HG02571 (cell line): ENCODE measurements at regions not wholly inside any gene's neighbourhood (a gene's known extent, or its start where the extent isn't known, plus 50 kb on each side); places are given as distances from the start of the nearest gene placed in this dataset.

ENCODE experiments used
- ATAC-seq: cut with Tn5 transposase; IDR thresholded peaks from one replicate; pipeline ENCODE4 v1.9.1; 2021; ENCODE audit warnings: mild to moderate bottlenecking, moderate library complexity; ENCODE audit not compliant: unreplicated experiment

DNA sequence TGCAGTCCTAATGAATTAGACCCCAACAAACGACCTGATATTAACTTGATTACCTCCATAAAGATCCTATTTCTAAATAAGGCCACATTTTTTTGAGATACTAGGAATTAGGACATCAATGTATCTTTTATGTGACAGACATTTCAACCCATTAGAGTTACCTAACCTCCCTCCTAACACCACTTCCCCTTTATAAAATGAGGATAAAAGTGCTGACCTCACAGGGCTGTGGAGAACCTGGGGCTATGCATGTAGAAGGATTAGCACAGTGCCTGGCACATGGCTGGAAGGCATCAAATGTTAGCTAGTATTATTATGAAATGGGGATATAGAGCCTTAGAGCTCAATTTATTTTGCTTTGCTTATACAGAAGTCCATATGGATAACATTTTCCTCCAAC is 53.5 kb upstream of the LRRN1 start:
- no peak for ATAC-seq

DNA sequence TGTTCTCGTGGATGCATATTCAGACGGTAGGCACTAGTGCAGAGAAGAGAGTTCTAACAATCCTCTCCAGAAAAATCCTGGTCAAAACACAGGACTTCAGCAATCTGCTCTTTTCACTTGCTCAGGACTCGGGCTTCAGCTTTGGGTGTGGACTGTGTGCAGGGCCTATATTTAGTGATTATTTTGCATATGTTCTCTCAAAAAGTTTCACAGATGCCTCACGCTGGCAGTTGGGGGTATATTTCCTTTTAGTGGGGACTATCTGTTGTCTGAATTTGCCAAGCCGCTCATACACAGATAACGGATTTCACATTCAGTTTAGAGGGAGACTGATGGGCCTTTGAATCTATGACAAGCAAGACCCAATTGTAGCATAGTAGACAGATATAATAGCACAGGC is 54.4 kb upstream of the LRRN1 start:
- ATAC-seq: no peak

DNA sequence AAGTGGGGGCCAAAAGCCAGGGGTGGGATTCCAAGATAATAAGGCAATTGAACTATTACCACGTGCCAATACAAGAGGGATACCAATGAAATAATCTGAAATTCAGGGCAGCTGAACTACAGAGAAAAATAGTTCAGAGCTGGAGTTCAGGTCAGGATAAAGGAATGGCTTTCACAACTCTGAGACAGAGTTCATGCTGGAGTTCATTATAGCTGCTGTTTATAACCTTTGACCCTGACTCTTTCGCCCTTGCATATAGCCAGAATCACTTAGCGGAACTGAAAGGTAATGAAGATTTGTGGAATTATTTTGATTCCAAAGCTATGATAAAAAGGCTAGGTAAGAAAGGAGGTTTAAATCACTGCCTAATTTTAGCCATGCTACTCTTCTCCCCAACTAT is 55.5 kb upstream of the LRRN1 start:
- no peak for ATAC-seq

DNA sequence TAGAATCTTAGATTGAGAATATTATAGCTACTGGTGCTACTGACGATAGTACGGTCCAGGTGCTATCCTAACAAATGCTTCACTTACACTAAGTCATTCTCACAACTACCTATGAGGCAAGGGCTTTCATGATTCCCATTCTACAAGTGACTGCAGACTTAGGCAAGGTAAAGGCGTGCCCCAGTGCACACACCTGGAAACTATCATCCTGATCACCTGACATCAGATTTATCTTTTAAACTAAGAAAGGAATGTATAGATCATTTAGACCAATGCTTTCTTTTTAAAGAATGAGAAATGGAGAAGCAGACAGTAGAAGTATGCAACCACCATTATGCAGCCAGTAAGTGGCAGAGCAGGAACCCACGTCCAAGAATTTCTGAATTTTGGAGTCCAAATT is 59.2 kb upstream of the LRRN1 start:
- no peak for ATAC-seq

DNA sequence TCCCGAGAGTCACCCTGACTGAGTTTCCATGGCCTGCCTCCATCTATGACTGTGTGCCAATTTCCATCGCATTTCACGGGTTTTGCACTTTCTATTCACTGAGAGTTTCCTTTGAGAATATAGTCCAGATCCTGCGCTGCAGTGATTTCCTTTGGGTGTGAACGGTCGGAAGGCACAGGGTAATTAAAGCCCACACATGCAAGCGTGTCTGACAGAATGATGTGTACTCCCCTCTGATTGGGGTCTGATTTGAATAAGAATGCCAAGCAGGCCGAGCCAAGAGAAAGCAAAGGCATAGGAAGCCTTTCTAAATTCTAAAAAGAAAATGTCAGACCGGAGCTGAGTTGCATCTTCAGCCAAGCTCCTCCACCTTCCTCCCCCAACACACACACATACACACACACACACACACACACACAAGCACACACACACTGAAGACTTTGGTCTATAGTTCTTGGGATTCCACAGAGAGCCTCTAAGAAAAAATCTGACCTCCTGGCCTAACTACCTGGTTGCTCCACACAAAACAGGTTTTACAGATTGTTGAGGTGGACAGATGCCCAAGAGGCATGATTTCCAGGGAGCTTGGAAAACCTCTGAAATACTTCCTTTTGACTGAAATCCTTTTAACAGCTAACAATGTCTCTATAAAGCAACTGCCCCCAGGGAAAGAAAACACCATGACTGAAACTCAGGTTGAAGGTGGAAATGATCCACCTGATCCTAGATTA is 59.7 kb upstream of the LRRN1 start:
- ATAC-seq: no peak

DNA sequence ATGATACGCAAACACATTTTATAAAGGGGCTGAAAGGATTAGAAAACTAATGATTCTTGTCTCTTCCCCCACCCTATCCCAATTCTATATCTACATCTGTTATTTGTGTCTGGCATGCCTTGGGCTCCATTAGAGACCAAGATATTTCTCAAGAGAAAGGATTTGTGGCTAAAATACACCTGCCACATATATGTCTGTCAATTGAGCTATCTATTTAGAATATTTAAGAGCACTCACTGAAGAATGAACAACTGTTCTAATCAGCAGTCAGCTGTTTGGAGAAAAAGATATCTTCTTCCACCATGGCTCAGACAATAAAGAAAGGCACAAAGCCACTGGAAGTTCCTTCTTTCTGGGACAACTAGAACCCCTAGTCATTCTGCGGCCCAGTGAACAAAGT is 61.7 kb upstream of the LRRN1 start:
- no peak for ATAC-seq

DNA sequence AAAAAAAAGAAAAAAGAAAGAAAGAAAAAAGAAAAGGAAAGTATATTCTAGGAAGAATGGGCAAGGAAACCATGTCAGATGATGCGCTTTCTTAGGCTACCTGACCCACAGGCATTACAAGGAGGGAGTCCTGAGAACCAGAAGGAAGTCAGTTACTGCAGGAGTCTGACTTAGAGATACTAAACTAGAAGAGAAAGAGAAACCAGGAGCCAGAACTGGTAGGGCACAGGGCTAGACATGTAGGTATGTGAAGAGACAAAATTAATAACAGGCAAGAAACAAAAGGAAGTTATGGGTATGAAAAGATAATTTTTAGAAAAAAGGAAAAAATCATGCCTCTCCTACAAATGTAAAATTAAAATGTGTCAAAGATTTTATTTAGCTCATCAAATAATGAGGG is 63.3 kb upstream of the LRRN1 start:
- ATAC-seq: no peak

DNA sequence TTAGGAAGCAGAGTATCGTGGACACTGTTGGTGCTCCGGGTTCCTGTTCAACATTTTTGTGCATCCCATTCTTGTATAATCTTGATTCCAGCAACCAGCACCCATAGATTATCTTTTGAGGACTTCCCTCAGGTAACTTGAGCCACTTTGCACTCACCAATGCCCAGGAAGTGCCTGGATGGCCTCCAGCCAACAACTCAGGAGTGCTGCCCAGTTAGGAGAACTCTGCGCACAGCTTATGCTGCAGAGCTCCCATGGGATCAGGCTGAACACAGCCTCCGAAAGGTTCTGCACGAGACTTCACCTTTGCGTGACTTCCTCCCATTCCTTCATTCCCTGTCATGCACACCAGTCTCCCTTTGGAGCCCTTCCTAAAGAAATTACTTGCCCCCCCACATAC is 64.3 kb upstream of the LRRN1 start:
- ATAC-seq: no peak

DNA sequence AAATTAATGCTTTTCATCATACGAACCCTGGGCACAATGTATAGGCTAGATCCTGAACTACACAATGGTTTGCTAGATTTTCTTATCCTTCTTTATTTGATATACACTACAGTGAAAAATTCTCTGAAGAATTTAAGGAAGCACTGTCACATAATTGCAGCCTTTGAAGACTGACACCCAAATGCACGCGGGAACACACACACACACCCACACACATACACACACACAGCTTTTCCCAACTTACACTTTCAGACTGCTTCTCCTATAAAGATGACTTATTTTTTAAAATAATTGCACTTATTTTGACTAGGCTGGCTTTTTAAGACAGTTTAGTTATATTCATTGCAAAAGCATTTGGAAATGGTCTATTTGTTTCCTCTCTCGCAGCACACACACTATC is 70.0 kb upstream of the LRRN1 start:
- no peak for ATAC-seq

DNA sequence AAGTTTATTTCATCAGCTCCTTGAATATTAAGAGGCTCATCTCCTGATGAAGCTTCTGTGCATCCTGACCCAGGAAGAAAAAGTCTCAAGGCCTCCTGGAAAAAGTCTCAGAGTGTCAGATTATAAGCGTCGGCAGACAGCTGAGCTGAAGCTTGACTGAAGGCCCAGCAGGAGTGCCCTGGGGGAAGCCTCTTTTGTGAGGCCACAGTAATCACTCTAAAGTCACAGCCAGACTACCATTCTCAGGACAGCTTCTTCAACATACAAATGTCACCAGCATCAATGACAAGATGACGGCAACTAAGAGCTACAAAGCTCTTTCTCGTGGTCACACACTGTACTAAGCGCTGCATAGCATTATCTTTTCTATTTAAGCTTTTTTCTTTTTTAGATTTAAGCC is 72.7 kb upstream of the LRRN1 start:
- ATAC-seq: no peak

DNA sequence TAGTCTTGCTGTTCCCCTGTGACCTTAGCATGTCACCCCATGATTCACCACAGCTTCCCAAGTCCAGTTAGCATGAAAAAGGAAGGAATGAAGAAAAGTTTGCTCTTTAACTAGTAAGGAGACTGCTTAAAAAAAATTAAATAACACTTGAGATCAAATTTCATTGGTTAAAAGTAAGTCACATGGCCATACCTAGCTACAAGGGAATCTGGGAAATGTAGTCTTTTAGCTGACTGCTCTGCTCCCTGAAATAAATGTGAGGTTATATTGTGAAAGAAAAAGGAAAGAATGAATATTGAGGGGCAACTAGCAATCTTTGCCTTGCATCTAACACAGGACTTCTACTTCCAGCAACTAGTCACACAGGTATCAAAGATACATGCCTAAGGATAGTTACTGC is 84.7 kb upstream of the LRRN1 start:
- ATAC-seq: no peak

DNA sequence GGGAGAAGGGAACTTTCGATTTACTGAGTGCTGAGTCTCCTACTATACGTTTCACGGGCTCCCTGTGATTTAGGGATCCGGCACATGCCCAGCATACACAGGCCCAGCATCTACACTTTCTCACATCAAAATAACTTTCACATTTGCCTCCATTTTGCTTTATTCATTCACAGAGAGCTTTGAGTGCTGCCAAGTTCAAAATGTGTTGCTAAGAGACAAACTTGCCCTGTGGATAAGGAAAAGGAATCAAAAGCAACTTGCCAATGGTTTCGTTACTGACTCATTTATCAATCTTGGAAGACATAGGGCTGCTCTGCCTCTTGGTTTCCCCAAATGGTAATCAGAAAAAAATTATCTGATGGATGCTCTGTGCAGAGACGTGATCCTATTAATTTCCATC is 86.3 kb upstream of the LRRN1 start:
- ATAC-seq: no peak

DNA sequence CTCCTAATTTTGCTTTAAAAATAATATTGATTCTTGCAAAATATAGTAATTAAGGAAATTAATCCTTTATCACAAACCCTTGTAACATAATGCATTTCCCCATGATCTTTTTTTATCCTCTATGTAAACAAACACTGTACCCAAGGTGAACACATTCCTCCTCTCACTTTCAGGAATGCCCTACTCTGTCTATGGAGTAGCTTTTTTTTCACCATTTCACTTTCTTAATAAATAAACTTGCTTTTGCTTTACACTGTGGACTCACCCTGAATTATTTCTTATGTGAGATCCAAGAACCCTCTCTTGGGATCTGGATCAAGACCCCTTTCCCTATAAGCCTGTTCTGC is 90.5 kb upstream of the LRRN1 start:
- no peak for ATAC-seq

DNA sequence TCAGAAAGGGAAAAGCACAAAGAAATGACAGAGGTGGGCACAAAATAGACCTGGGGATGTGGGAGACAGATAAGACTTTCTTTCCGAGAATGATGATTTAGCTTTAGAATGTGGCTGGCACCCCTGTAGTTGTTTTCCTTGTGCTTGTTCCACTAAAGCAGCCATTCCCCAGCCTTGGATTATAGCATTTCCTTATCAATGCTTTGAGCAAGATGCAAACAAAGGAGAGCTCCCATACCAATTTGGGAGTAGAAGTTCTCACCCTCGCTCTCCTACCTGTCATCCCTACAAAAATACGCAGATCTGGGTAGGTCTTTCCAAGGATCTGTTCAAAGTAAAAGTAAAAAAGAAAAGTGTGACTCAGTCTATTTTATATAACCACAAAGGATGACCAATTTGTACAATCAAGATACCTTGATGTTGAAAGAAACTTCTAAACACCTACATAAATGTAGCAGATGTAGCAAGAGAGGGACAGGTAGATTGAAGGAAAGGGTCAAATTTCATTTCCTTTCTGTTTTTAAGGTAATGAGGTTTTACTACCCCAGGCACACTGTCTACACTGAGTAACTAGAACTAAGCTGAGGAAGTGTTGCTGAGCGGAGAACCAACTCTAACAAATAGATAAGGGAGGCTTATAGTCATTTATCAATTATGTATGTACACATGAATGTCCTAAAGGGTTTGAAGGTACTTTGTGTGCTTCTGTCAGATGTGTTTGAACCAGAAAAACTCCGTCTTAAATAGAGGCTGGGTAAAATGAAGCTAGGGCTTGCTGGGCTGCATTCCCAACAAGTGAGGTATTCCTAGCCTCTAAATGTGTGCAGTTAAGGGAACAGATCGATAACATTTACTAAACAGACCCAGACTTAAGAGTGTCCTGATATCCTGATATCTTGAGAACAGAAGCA is 91.1 kb upstream of the LRRN1 start:
- ATAC-seq: no peak

DNA sequence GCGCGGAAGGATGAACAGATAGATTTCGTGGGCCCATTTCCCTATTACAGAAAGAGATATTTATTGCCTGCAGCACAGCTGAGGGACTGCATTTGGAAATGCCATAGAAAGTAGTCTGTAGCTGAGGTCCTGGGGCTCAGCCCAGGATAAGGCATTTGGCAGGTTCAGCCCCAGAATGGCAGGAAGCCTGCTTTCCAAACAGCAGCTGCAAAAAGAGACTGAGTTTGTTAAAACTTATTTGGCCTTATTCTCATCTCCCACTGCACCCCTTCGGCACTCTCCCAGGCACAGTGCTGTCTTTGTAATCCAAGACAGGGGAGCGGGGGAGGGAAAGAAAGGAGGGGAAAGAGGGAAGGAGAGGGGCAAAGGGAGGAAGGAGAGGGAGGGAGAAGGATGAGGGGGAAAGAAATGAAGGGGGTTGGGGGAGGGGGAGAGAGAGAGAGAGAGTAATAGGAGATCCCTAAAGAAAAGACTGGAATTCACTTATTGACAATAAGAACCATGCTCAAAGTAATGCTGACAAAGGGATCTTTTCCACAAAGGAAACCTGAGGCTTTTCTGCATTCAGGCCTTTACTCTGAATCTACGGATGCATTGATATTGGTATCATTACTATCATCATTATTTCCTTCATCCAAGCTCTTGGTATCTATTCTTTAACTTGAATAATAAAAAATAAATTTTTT is 94.0 kb upstream of the LRRN1 start:
- ATAC-seq: no peak

DNA sequence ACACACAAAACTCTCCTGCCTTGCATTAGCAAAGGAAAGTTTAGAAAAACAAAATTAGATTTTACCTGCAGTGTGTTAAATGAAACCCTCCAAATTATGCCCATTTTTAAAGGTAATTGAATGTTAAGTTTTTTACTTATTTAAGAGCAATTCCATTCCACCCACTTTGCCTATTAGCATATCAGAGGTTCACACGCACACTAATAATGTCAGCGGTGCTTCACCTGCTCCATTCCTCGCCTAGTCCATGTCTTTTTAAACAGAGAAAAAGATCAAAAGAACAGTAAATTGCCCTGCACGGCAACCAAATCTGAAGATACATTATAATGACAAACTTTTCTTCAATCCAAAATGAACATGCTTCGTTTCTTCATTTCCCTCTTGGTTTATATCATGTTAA is 97.3 kb upstream of the LRRN1 start:
- ATAC-seq: no peak

DNA sequence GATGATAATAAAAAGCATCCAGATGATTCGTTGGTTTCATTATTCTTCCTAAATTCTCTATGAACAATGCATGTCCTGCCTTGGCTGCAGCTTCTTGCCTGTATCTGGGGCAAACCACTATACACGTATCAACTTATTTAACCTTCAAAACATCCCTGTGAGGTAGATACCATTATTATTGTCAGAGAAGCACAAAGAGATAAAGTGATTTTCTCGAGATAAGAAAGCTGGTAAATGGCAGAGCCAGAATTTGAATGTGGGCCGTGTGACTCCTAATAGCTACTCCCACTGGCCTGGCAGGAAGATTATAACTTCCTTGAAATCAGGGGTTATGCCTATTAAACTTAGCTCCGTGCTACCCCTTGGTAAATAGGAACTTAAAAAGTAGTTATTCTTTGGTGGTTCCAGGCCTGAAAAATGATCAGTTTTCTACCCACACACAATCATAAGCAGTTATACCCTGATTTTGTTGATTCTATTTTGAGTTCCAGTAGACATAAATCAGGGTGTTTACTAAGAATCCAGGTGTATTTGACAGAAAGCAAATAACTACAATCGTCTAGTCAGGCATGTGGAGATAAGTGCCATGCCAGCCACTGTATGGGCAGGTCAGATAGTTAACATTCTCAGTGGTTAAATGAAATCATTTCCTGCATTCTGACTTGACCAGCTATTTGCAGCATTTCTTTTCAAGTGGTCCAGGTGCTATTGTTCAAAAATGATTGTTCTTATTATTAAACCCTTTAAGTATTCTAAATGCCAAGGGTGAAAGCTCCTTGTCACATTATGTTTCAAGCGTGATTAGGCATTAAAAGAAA is 99.2 kb upstream of the LRRN1 start:
- ATAC-seq: no peak

DNA sequence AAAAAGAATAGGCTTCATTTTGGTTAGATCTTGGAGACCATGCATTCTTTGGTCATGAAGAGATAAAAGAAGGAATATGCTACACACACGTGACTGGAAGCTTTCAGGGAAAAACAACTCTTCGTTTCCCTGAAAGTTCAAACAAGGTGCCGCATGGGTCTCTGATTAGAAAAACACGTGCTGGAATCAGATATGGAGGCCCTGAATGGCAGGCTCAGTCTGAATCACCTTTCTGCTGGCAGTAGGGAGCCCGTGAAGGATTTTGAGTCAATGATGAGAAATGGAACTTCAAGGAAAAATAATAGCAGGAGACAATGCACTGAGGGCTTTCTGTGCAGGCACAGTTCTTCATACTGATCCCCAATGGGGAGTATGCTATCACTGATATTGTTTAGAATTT is 99.8 kb upstream of the LRRN1 start:
- no peak for ATAC-seq

DNA sequence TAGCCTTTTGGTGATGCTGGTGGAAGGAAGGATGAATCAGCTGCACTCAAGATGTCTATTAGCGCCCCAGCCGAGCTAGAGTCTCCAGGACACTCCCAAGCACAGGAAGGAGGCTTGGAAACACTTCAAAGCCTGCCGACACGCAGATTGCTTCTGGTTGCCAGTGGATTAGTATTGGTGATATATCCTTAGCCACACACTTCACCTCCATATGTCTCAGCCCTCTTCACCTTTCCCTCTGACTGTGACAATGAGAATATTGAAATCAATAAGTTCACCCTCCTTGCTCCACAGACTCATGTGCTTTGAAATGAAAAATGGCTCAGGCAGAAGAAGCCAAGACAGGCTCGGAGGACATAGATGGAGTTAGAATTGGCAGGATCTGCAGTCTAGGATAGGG is 102.9 kb upstream of the LRRN1 start:
- no peak for ATAC-seq

DNA sequence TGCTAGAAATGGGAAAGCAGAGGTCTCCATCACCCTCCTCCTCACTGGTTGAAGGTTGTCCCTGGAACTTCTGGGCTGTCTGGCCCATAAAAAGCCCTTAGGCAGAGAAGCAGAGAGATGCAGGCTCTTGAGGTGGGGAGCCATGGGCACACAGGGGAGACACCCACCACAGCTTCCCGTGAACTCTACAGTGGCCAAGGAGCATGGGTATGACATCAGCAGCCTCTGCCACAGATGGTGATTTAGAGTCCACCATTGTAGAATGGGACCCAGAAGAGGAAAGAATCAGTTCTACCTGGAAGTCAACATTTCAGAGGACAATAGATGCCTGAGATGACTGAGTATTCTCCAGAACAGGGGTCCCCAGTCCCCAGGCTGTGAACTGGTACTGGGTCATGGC is 105.6 kb upstream of the LRRN1 start:
- no peak for ATAC-seq
